ENCODE measurements at regions not wholly inside any gene's neighbourhood (a gene's known extent, or its start where the extent isn't known, plus 50 kb on each side); places are given as distances from the start of the nearest gene placed in this dataset.

GRCh38 chr7:69402696-69403095 is 195.6 kb upstream of the AUTS2 start:
- Histone ChIP-seq H3K4ac (ENCODE audit: low read depth, low read length) (no peak overlapping the region), H3K79me1 (ENCODE audit: low read length) (no peaks in the 10 kb centered on the region), H2BK120ac (ENCODE audit: low read depth, low read length) (no peak overlapping the region), H4K8ac (ENCODE audit: low read depth, low read length) (no peak overlapping the region), H2AK5ac (ENCODE audit: low read length) (no peak overlapping the region), H3K79me2 (ENCODE audit: control insufficient read depth, insufficient read depth, low read length) (no peaks in the 10 kb centered on the region), H3K18ac (ENCODE audit: low read length) (no peak overlapping the region), H3K4me2 (ENCODE audit: low read length) (no peak overlapping the region), H3K9ac (ENCODE audit: low read length) (no peak overlapping the region), H4K5ac (ENCODE audit: low read length) (no peak overlapping the region), H2BK5ac (ENCODE audit: low read length) (no peak overlapping the region), H3K4me3 (ENCODE audit: low read length) (no peak overlapping the region), H3K27me3 (ENCODE audit: insufficient read depth, low read length, poor library complexity) (no peaks in the 10 kb centered on the region), H2BK15ac (replicated peaks; ENCODE audit: low read depth) (no peak overlapping the region), H3K23ac (ENCODE audit: low read length) (no peak overlapping the region), H3K36me3 (ENCODE audit: control insufficient read depth, insufficient read depth, low read length) (no peaks in the 10 kb centered on the region), H3K56ac (ENCODE audit: low read length) (no peak overlapping the region), H3K4me1 (ENCODE audit: control insufficient read depth, low read depth, low read length) (no peaks in the 10 kb centered on the region), H3K27ac (ENCODE audit: low read depth, low read length) (no peak overlapping the region)
- no peak for DNase-seq
- no CpG with 5 or more reads among the region's 2 CpGs for WGBS (ENCODE audit: extremely low coverage, insufficient coverage, low lambda C conversion rate)

- WGBS (ENCODE audit: extremely low coverage, insufficient coverage, low lambda C conversion rate) = no CpG with 5 or more reads among the region's 2 CpGs
- no peak overlapping the region for H3K27ac ChIP-seq (ENCODE audit: low read depth, low read length)
- DNase-seq = peak; percentile 76
These were observed 195.1 kb upstream of the AUTS2 start for GRCh38 chr7:69403169-69403568.

GRCh38 chr7:69411018-69411417 is 187.3 kb upstream of the AUTS2 start:
- Histone ChIP-seq H3K56ac (ENCODE audit: low read length) (no peak overlapping the region), H2AK5ac (ENCODE audit: low read length) (no peak overlapping the region), H2BK15ac (replicated peaks; ENCODE audit: low read depth) (no peak overlapping the region), H3K9ac (ENCODE audit: low read length) (no peak overlapping the region), H3K4me1 (ENCODE audit: control insufficient read depth, low read depth, low read length) (no peaks in the 10 kb centered on the region), H4K5ac (ENCODE audit: low read length) (no peak overlapping the region), H3K4me2 (ENCODE audit: low read length) (no peak overlapping the region), H3K4me3 (ENCODE audit: low read length) (no peak overlapping the region), H3K27ac (ENCODE audit: low read depth, low read length) (no peak overlapping the region), H2BK120ac (ENCODE audit: low read depth, low read length) (no peak overlapping the region), H3K36me3 (ENCODE audit: control insufficient read depth, insufficient read depth, low read length) (no peaks in the 10 kb centered on the region), H3K79me1 (ENCODE audit: low read length) (no peaks in the 10 kb centered on the region), H3K4ac (ENCODE audit: low read depth, low read length) (no peak overlapping the region), H4K8ac (ENCODE audit: low read depth, low read length) (no peak overlapping the region), H2BK5ac (ENCODE audit: low read length) (no peak overlapping the region), H3K27me3 (ENCODE audit: insufficient read depth, low read length, poor library complexity) (no peaks in the 10 kb centered on the region), H3K23ac (ENCODE audit: low read length) (no peak overlapping the region), H3K18ac (ENCODE audit: low read length) (no peak overlapping the region), H3K79me2 (ENCODE audit: control insufficient read depth, insufficient read depth, low read length) (no peaks in the 10 kb centered on the region)
- no peak for DNase-seq
- WGBS (ENCODE audit: extremely low coverage, insufficient coverage, low lambda C conversion rate) = no CpG with 5 or more reads among the region's 7 CpGs

More at GRCh38 chr7:69403169-69403568, 195.1 kb upstream of the AUTS2 start:
- H3K4ac ChIP-seq (ENCODE audit: low read depth, low read length) = no peak overlapping the region
- H3K4me1 ChIP-seq (ENCODE audit: control insufficient read depth, low read depth, low read length) = no peaks in the 10 kb centered on the region
- H3K9ac ChIP-seq (ENCODE audit: low read length) = no peak overlapping the region
- no peak overlapping the region for H3K18ac ChIP-seq (ENCODE audit: low read length)
- H3K27me3 ChIP-seq (ENCODE audit: insufficient read depth, low read length, poor library complexity) = no peaks in the 10 kb centered on the region
- H2BK5ac ChIP-seq (ENCODE audit: low read length) = no peak overlapping the region
- H2BK120ac ChIP-seq (ENCODE audit: low read depth, low read length) = no peak overlapping the region
- H3K79me2 ChIP-seq (ENCODE audit: control insufficient read depth, insufficient read depth, low read length) = no peaks in the 10 kb centered on the region
- H4K8ac ChIP-seq (ENCODE audit: low read depth, low read length) = no peak overlapping the region
- H2AK5ac ChIP-seq (ENCODE audit: low read length) = no peak overlapping the region
- no peak overlapping the region for H3K4me3 ChIP-seq (ENCODE audit: low read length)
- H3K56ac ChIP-seq (ENCODE audit: low read length) = no peak overlapping the region
- H2BK15ac ChIP-seq (replicated peaks; ENCODE audit: low read depth) = no peak overlapping the region
- no peak overlapping the region for H3K4me2 ChIP-seq (ENCODE audit: low read length)
- H3K79me1 ChIP-seq (ENCODE audit: low read length) = no peaks in the 10 kb centered on the region
- H3K23ac ChIP-seq (ENCODE audit: low read length) = no peak overlapping the region
- no peaks in the 10 kb centered on the region for H3K36me3 ChIP-seq (ENCODE audit: control insufficient read depth, insufficient read depth, low read length)
- no peak overlapping the region for H4K5ac ChIP-seq (ENCODE audit: low read length)

- no peak overlapping the region for H4K5ac ChIP-seq (ENCODE audit: low read length)
- H2BK5ac ChIP-seq (ENCODE audit: low read length) = no peak overlapping the region
- no peak overlapping the region for H3K18ac ChIP-seq (ENCODE audit: low read length)
- no peaks in the 10 kb centered on the region for H3K79me2 ChIP-seq (ENCODE audit: control insufficient read depth, insufficient read depth, low read length)
- H2AK5ac ChIP-seq (ENCODE audit: low read length) = no peak overlapping the region
- DNase-seq = no peak
- no peak overlapping the region for H3K4me3 ChIP-seq (ENCODE audit: low read length)
- no peak overlapping the region for H2BK120ac ChIP-seq (ENCODE audit: low read depth, low read length)
- no peak overlapping the region for H3K9ac ChIP-seq (ENCODE audit: low read length)
- H3K4me2 ChIP-seq (ENCODE audit: low read length) = no peak overlapping the region
- H3K4me1 ChIP-seq (ENCODE audit: control insufficient read depth, low read depth, low read length) = no peaks in the 10 kb centered on the region
- H3K27ac ChIP-seq (ENCODE audit: low read depth, low read length) = no peak overlapping the region
- WGBS (ENCODE audit: extremely low coverage, insufficient coverage, low lambda C conversion rate) = no CpG with 5 or more reads among the region's 8 CpGs
- no peak overlapping the region for H3K56ac ChIP-seq (ENCODE audit: low read length)
- no peaks in the 10 kb centered on the region for H3K27me3 ChIP-seq (ENCODE audit: insufficient read depth, low read length, poor library complexity)
- no peak overlapping the region for H3K4ac ChIP-seq (ENCODE audit: low read depth, low read length)
- H3K36me3 ChIP-seq (ENCODE audit: control insufficient read depth, insufficient read depth, low read length) = no peaks in the 10 kb centered on the region
- H3K23ac ChIP-seq (ENCODE audit: low read length) = no peak overlapping the region
- H2BK15ac ChIP-seq (replicated peaks; ENCODE audit: low read depth) = no peak overlapping the region
- no peaks in the 10 kb centered on the region for H3K79me1 ChIP-seq (ENCODE audit: low read length)
- no peak overlapping the region for H4K8ac ChIP-seq (ENCODE audit: low read depth, low read length)
These were observed 186.8 kb upstream of the AUTS2 start for GRCh38 chr7:69411466-69411865.

- peak; percentile 88 for DNase-seq
- no peak overlapping the region for H3K27ac ChIP-seq (ENCODE audit: low read depth, low read length)
These were observed 185.7 kb upstream of the AUTS2 start for GRCh38 chr7:69412331-69413146.

GRCh38 chr7:69414555-69414954 is 183.7 kb upstream of the AUTS2 start:
- Histone ChIP-seq H2BK5ac (ENCODE audit: low read length) (no peak overlapping the region), H3K56ac (ENCODE audit: low read length) (no peak overlapping the region), H3K27ac (ENCODE audit: low read depth, low read length) (no peak overlapping the region), H3K79me1 (ENCODE audit: low read length) (no peaks in the 10 kb centered on the region), H3K18ac (ENCODE audit: low read length) (no peak overlapping the region), H3K4me1 (ENCODE audit: control insufficient read depth, low read depth, low read length) (no peaks in the 10 kb centered on the region), H3K4me2 (ENCODE audit: low read length) (no peak overlapping the region), H3K23ac (ENCODE audit: low read length) (no peak overlapping the region), H2BK15ac (replicated peaks; ENCODE audit: low read depth) (no peak overlapping the region), H3K79me2 (ENCODE audit: control insufficient read depth, insufficient read depth, low read length) (no peaks in the 10 kb centered on the region), H4K5ac (ENCODE audit: low read length) (no peak overlapping the region), H2BK120ac (ENCODE audit: low read depth, low read length) (no peak overlapping the region), H3K4me3 (ENCODE audit: low read length) (no peak overlapping the region), H4K8ac (ENCODE audit: low read depth, low read length) (no peak overlapping the region), H3K4ac (ENCODE audit: low read depth, low read length) (no peak overlapping the region), H3K27me3 (ENCODE audit: insufficient read depth, low read length, poor library complexity) (no peaks in the 10 kb centered on the region), H3K9ac (ENCODE audit: low read length) (no peak overlapping the region), H2AK5ac (ENCODE audit: low read length) (no peak overlapping the region), H3K36me3 (ENCODE audit: control insufficient read depth, insufficient read depth, low read length) (no peaks in the 10 kb centered on the region)
- WGBS (ENCODE audit: extremely low coverage, insufficient coverage, low lambda C conversion rate) = no CpG with 5 or more reads among the region's 5 CpGs
- DNase-seq = no peak

More at GRCh38 chr7:69412331-69413146, 185.7 kb upstream of the AUTS2 start:
- no peaks in the 10 kb centered on the region for H3K79me2 ChIP-seq (ENCODE audit: control insufficient read depth, insufficient read depth, low read length)
- H3K9ac ChIP-seq (ENCODE audit: low read length) = no peak overlapping the region
- no peak overlapping the region for H4K8ac ChIP-seq (ENCODE audit: low read depth, low read length)
- H3K79me1 ChIP-seq (ENCODE audit: low read length) = no peaks in the 10 kb centered on the region
- H2AK5ac ChIP-seq (ENCODE audit: low read length) = no peak overlapping the region
- no peak overlapping the region for H3K4me3 ChIP-seq (ENCODE audit: low read length)
- H2BK5ac ChIP-seq (ENCODE audit: low read length) = no peak overlapping the region
- no peak overlapping the region for H4K5ac ChIP-seq (ENCODE audit: low read length)
- no peak overlapping the region for H3K23ac ChIP-seq (ENCODE audit: low read length)
- H3K4me2 ChIP-seq (ENCODE audit: low read length) = no peak overlapping the region
- H3K36me3 ChIP-seq (ENCODE audit: control insufficient read depth, insufficient read depth, low read length) = no peaks in the 10 kb centered on the region
- H3K18ac ChIP-seq (ENCODE audit: low read length) = no peak overlapping the region
- no peaks in the 10 kb centered on the region for H3K27me3 ChIP-seq (ENCODE audit: insufficient read depth, low read length, poor library complexity)
- WGBS (ENCODE audit: extremely low coverage, insufficient coverage, low lambda C conversion rate) = no CpG with 5 or more reads among the region's 9 CpGs
- no peak overlapping the region for H2BK120ac ChIP-seq (ENCODE audit: low read depth, low read length)
- no peak overlapping the region for H3K4ac ChIP-seq (ENCODE audit: low read depth, low read length)
- H3K4me1 ChIP-seq (ENCODE audit: control insufficient read depth, low read depth, low read length) = no peaks in the 10 kb centered on the region
- no peak overlapping the region for H3K56ac ChIP-seq (ENCODE audit: low read length)
- no peak overlapping the region for H2BK15ac ChIP-seq (replicated peaks; ENCODE audit: low read depth)
